Liver (tissue), 8 donors: ENCODE measurements at regions not wholly inside any gene's neighbourhood (a gene's known extent, or its start where the extent isn't known, plus 50 kb on each side); places are given as distances from the start of the nearest gene placed in this dataset.

Experiments used
- DNase-seq: peaks from one replicate; pipeline ENCODE4 v3.0.0-alpha.2; 2017; ENCODE audit warnings: low spot score
- H3K27ac ChIP-seq, 2 donors: one replicate each; pipeline ENCODE4 v1.7.0; 2013; ENCODE audit warnings: inconsistent platforms in 2 of 2, low read length in 2 of 2, control low read depth in 1 of 2, low read depth in 1 of 2, mild to moderate bottlenecking in 1 of 2
- H3K27me3 ChIP-seq, 4 donors: one replicate each; pipeline versions ENCODE4 v1.6.1 to v1.7.0; 2013; ENCODE audit warnings: low read length in 3 of 4, inconsistent platforms in 1 of 4, mild to moderate bottlenecking in 1 of 4, moderate library complexity in 1 of 4; ENCODE audit not compliant: control insufficient read depth in 4 of 4, insufficient read depth in 4 of 4
- H3K36me3 ChIP-seq, 4 donors: one replicate each; pipeline versions ENCODE4 v1.6.1 to v1.7.0; 2013; ENCODE audit warnings: low read length in 3 of 4, mild to moderate bottlenecking in 3 of 4, low read depth in 1 of 4, moderate library complexity in 1 of 4; ENCODE audit not compliant: control insufficient read depth in 4 of 4, insufficient read depth in 3 of 4
- H3K4me1 ChIP-seq, 4 donors: one replicate each; pipeline versions ENCODE4 v1.6.1 to v1.7.0; 2013; ENCODE audit warnings: low read length in 3 of 4, mild to moderate bottlenecking in 3 of 4, moderate library complexity in 1 of 4; ENCODE audit not compliant: control insufficient read depth in 4 of 4, insufficient read depth in 4 of 4
- H3K4me3 ChIP-seq, 3 donors: one replicate each; pipeline versions ENCODE4 v1.6.1 to v1.7.0; 2013; ENCODE audit warnings: low read length in 3 of 3, control low read depth in 1 of 3, low read depth in 1 of 3, mild to moderate bottlenecking in 1 of 3
- H3K9ac ChIP-seq, 2 donors: one replicate each; pipeline ENCODE4 v1.7.0; 2013; ENCODE audit warnings: low read length in 2 of 2, mild to moderate bottlenecking in 2 of 2, moderate library complexity in 2 of 2, control low read depth in 1 of 2, low read depth in 1 of 2
- H3K9me3 ChIP-seq, 4 donors: one replicate each; pipeline versions ENCODE4 v1.6.1 to v1.7.0; 2013; ENCODE audit warnings: low read length in 3 of 4; ENCODE audit not compliant: control insufficient read depth in 4 of 4
- EGR1 ChIP-seq, 2 donors: IDR thresholded peaks; 2 replicates each; pipeline ENCODE4 v1.6.1; 2016 to 2018; ENCODE audit warnings: antibody characterized with exemption in 2 of 2, low read depth in 2 of 2
- FOXA1 ChIP-seq: IDR thresholded peaks from 2 replicates; pipeline ENCODE4 v1.6.1; 2016; ENCODE audit warnings: antibody characterized with exemption
- FOXA2 ChIP-seq: IDR thresholded peaks from 2 replicates; pipeline ENCODE4 v1.6.1; 2016; ENCODE audit warnings: antibody characterized with exemption
- GABPA ChIP-seq, 2 donors: IDR thresholded peaks in 1 of 2; conservative IDR thresholded peaks in 1 of 2; 2 replicates each; pipeline ENCODE4 v1.6.1; 2016; ENCODE audit warnings: antibody characterized with exemption in 2 of 2, mild to moderate bottlenecking in 1 of 2, moderate library complexity in 1 of 2
- HNF4G ChIP-seq: IDR thresholded peaks from 2 replicates; pipeline ENCODE4 v1.6.1; 2016; ENCODE audit warnings: antibody characterized with exemption
- JUND ChIP-seq, 2 donors: IDR thresholded peaks; 2 replicates each; pipeline ENCODE4 v1.6.1; 2016; ENCODE audit warnings: antibody characterized with exemption in 2 of 2
- NR2F2 ChIP-seq: IDR thresholded peaks from 2 replicates; pipeline ENCODE4 v1.6.1; 2016; ENCODE audit warnings: antibody characterized with exemption
- RAD21 ChIP-seq, 2 donors: IDR thresholded peaks; 2 replicates each; pipeline ENCODE4 v1.6.1; 2016; ENCODE audit warnings: antibody characterized with exemption in 2 of 2, mild to moderate bottlenecking in 2 of 2
- RXRA ChIP-seq, 2 donors: IDR thresholded peaks; 2 replicates each; pipeline ENCODE4 v1.6.1; 2017 to 2018; ENCODE audit warnings: antibody characterized with exemption in 2 of 2, mild to moderate bottlenecking in 1 of 2
- SP1 ChIP-seq: IDR thresholded peaks from 2 replicates; pipeline ENCODE4 v1.6.1; 2018; ENCODE audit warnings: antibody characterized with exemption, mild to moderate bottlenecking
- TAF1 ChIP-seq: conservative IDR thresholded peaks from 2 replicates; pipeline ENCODE4 v1.6.1; 2016; ENCODE audit warnings: antibody characterized with exemption, mild to moderate bottlenecking
- YY1 ChIP-seq: IDR thresholded peaks from 2 replicates; pipeline ENCODE4 v1.6.1; 2016; ENCODE audit warnings: antibody characterized with exemption, mild to moderate bottlenecking
- WGBS: extraction: QIAGEN DNeasy Blood & Tissue Kit; methylation state at CpG from one replicate; pipeline ENCODE4 v1.1.7; 2013; 5-methylcytosine and 5-hydroxymethylcytosine counted together
- TF ChIP-seq, protein P1 (sequence below): fragments of 150-350 bp; IDR thresholded peaks from 2 replicates; pipeline ENCODE4 v1.5.1; 2017; ENCODE audit warnings: improper control_type of control experiment, low read depth, low read length; ENCODE audit not compliant: missing input control
- TF ChIP-seq, protein P2 (sequence below): IDR thresholded peaks from 2 replicates; pipeline ENCODE4 v1.6.1; 2016; ENCODE audit warnings: antibody characterized with exemption
- TF ChIP-seq, protein P3 (sequence below): IDR thresholded peaks from 2 replicates; pipeline ENCODE4 v1.6.1; 2016; ENCODE audit warnings: antibody characterized with exemption
- donor health status: healthy.
- donor health status: healthy.
- donor health status: healthy.
- donor health status: healthy.
- donor health status: healthy.

DNA sequence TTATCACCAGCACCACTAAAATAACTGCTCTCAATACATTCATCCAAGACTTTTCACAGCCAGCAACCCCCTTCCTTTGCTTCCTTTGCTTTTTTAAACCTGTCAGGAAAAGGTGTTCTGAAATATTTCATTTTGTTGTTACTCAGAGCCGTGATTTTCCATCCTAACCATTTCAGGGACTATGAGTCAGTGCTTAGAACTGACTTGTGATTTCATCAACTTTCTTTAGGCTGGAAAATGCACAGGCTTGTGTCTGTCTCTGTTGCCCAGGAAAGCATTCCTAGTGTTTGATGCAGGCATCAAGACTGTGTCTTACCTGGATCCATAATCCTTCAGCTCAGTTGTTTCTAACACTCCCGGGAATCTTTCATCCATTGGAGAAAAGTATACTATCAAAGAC lies 805.6 kb downstream of the BRINP1 start:
- Histone ChIP-seq H3K27ac (no peak overlapping the region), H3K36me3 (no peaks in the 10 kb centered on the region), H3K27me3 (peaks cover 0 to 4% (median 0%) of the 10 kb centered on the region in 4 donors), H3K9me3 (no peaks in the 10 kb centered on the region), H3K4me3 (no peak overlapping the region), H3K9ac (no peak overlapping the region), H3K4me1 (no peaks in the 10 kb centered on the region)
- TF ChIP-seq, protein P1, sequence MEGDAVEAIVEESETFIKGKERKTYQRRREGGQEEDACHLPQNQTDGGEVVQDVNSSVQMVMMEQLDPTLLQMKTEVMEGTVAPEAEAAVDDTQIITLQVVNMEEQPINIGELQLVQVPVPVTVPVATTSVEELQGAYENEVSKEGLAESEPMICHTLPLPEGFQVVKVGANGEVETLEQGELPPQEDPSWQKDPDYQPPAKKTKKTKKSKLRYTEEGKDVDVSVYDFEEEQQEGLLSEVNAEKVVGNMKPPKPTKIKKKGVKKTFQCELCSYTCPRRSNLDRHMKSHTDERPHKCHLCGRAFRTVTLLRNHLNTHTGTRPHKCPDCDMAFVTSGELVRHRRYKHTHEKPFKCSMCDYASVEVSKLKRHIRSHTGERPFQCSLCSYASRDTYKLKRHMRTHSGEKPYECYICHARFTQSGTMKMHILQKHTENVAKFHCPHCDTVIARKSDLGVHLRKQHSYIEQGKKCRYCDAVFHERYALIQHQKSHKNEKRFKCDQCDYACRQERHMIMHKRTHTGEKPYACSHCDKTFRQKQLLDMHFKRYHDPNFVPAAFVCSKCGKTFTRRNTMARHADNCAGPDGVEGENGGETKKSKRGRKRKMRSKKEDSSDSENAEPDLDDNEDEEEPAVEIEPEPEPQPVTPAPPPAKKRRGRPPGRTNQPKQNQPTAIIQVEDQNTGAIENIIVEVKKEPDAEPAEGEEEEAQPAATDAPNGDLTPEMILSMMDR: no peak
- TF ChIP-seq RAD21 (IDR thresholded peaks at IDR 0.05): no peak
- TF ChIP-seq, protein P2, sequence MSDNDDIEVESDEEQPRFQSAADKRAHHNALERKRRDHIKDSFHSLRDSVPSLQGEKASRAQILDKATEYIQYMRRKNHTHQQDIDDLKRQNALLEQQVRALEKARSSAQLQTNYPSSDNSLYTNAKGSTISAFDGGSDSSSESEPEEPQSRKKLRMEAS: no peak
- TF ChIP-seq, protein P3, sequence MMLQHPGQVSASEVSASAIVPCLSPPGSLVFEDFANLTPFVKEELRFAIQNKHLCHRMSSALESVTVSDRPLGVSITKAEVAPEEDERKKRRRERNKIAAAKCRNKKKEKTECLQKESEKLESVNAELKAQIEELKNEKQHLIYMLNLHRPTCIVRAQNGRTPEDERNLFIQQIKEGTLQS: no peak
- TF ChIP-seq SP1: no peak
- TF ChIP-seq YY1: no peak
- TF ChIP-seq FOXA2: no peak
- WGBS: 69% methylated on average over 2 of the region's 2 CpGs
- DNase-seq: no peak

DNA sequence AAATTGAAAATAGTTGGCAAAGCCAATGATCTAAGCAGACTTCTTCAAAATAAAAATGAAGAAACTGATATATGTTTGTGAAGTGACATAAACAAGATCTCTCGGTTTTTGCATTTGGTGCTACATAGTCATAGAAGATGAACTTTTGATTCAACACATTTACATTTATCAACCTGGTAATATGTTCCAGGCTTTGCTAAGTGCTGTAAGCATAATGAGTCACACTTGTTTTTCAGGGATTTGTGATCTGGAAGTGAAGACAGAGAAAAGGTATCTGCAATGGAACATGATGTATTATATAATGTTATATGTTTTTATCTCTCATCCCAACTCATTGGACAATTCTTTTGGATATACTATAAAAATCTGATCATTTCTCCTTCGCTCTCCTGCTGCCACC lies 801.4 kb downstream of the BRINP1 start:
- no peak overlapping the region for H3K4me3 ChIP-seq
- no peak for DNase-seq
- H3K9me3 ChIP-seq: no peaks in the 10 kb centered on the region
- H3K27ac ChIP-seq: no peak overlapping the region
- H3K36me3 ChIP-seq: no peaks in the 10 kb centered on the region
- peaks cover 0 to 7% (median 0%) of the 10 kb centered on the region in 4 donors for H3K27me3 ChIP-seq
- no peak overlapping the region for H3K9ac ChIP-seq
- 81% methylated on average over 2 of the region's 2 CpGs for WGBS
- no peaks in the 10 kb centered on the region for H3K4me1 ChIP-seq
- TF ChIP-seq YY1 (no peak), JUND (IDR thresholded peaks at IDR 0.05) (no peak), NR2F2 (no peak), GABPA (IDR thresholded peaks at IDR 0.05 in 1 of 2, conservative IDR thresholded peaks at IDR 0.05 in 1 of 2) (no peak), RAD21 (IDR thresholded peaks at IDR 0.05) (no peak), SP1 (no peak), EGR1 (IDR thresholded peaks at IDR 0.05; ENCODE audit: low read depth in 2 of 2) (no peak)

DNA sequence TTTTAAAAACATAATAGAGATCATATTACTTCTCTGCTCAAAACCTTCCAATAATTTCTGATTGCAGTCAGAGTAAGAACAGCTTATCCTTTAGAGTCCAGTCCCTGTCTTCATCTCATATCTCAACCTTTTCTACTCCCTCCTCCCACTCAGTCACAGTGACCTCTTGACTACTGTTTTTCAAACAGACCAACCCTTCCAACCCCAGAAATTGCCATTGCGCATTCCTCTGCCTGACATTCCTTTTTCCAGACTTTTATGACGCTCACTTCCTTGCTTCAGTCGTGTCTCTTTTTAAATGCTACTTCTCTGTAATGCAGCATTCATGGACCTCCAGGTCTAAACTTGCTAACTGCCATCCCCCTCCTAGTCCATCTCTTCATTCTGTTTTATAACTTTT lies 800.5 kb downstream of the BRINP1 start:
- H3K4me1 ChIP-seq: no peaks in the 10 kb centered on the region
- no peak overlapping the region for H3K9ac ChIP-seq
- TF ChIP-seq HNF4G (no peak), RXRA (IDR thresholded peaks at IDR 0.05) (no peak), SP1 (no peak), FOXA1 (no peak), TAF1 (no peak)
- TF ChIP-seq, protein P3: no peak
- TF ChIP-seq, protein P1: no peak
- H3K27ac ChIP-seq: no peak overlapping the region
- H3K27me3 ChIP-seq: peaks cover 0 to 3% (median 0%) of the 10 kb centered on the region in 4 donors
- no peaks in the 10 kb centered on the region for H3K36me3 ChIP-seq
- WGBS: 67% methylated on average over 3 of the region's 3 CpGs
- H3K4me3 ChIP-seq: no peak overlapping the region
- H3K9me3 ChIP-seq: no peaks in the 10 kb centered on the region
- DNase-seq: no peak
